ENCODE measurements at regions not wholly inside any gene's neighbourhood (a gene's known extent, or its start where the extent isn't known, plus 50 kb on each side); places are given as distances from the start of the nearest gene placed in this dataset.

GRCh38 chr3:144554889-144555288 is 583.3 kb downstream of the DIPK2A start:
- 80 to 87% methylated on average over 5 of the region's 5 CpGs for WGBS, 2 donors
- intact Hi-C loops (cut with DNase I; ENCODE audit: low total_unique reads), result no loop called here
- H3K4me3 ChIP-seq (ENCODE audit: low read depth, poor library complexity, severe bottlenecking), result no peak overlapping the region
- no peak for DNase-seq (ENCODE audit: low spot score in 2 of 2)
- TF ChIP-seq POLR2A (IDR thresholded peaks at IDR 0.05), result no peak
- no peak for TF ChIP-seq CTCF (IDR thresholded peaks at IDR 0.05)

- DNase-seq (ENCODE audit: low spot score in 2 of 2), result no peak
- intact Hi-C loops (cut with DNase I; ENCODE audit: low total_unique reads), result no loop called here
- TF ChIP-seq CTCF (IDR thresholded peaks at IDR 0.05) (no peak), POLR2A (IDR thresholded peaks at IDR 0.05) (no peak)
- 79 to 88% methylated on average over 3 of the region's 3 CpGs for WGBS, 2 donors
- no peak overlapping the region for H3K4me3 ChIP-seq (ENCODE audit: low read depth, poor library complexity, severe bottlenecking)
These were observed 584.8 kb downstream of the DIPK2A start for GRCh38 chr3:144556392-144556791.

GRCh38 chr3:144557515-144557914 is 585.9 kb downstream of the DIPK2A start:
- DNase-seq (ENCODE audit: low spot score in 2 of 2), result no peak
- intact Hi-C loops (cut with DNase I; ENCODE audit: low total_unique reads), result no loop called here
- no peak for TF ChIP-seq CTCF (IDR thresholded peaks at IDR 0.05)
- no peak for TF ChIP-seq POLR2A (IDR thresholded peaks at IDR 0.05)
- WGBS, 2 donors, result 63 to 67% methylated on average over 2 of the region's 2 CpGs
- no peak overlapping the region for H3K4me3 ChIP-seq (ENCODE audit: low read depth, poor library complexity, severe bottlenecking)

GRCh38 chr3:144564011-144564410 is 592.4 kb downstream of the DIPK2A start:
- no peak for DNase-seq (ENCODE audit: low spot score in 2 of 2)
- TF ChIP-seq POLR2A (IDR thresholded peaks at IDR 0.05) (no peak), CTCF (IDR thresholded peaks at IDR 0.05) (no peak)
- 84 to 91% methylated on average over 3 of the region's 3 CpGs for WGBS, 2 donors
- H3K4me3 ChIP-seq (ENCODE audit: low read depth, poor library complexity, severe bottlenecking), result no peak overlapping the region
- intact Hi-C loops (cut with DNase I; ENCODE audit: low total_unique reads), result no loop called here

GRCh38 chr3:144566320-144566719 is 594.7 kb downstream of the DIPK2A start:
- 100% methylated on average over 1 of the region's 1 CpG for WGBS, 2 donors
- no peak for DNase-seq (ENCODE audit: low spot score in 2 of 2)
- intact Hi-C loops (cut with DNase I; ENCODE audit: low total_unique reads), result no loop called here
- TF ChIP-seq CTCF (IDR thresholded peaks at IDR 0.05), result no peak
- no peak for TF ChIP-seq POLR2A (IDR thresholded peaks at IDR 0.05)
- H3K4me3 ChIP-seq (ENCODE audit: low read depth, poor library complexity, severe bottlenecking), result no peak overlapping the region

- WGBS, 2 donors, result 89 to 90% methylated on average over 1 of the region's 1 CpG
- no peak for DNase-seq (ENCODE audit: low spot score in 2 of 2)
- TF ChIP-seq POLR2A (IDR thresholded peaks at IDR 0.05) (no peak), CTCF (IDR thresholded peaks at IDR 0.05) (no peak)
- intact Hi-C loops (cut with DNase I; ENCODE audit: low total_unique reads), result no loop called here
- H3K4me3 ChIP-seq (ENCODE audit: low read depth, poor library complexity, severe bottlenecking), result no peak overlapping the region
These were observed 598.0 kb downstream of the DIPK2A start for GRCh38 chr3:144569651-144570050.

Measured in lower leg skin (tissue), 4 donors.